Neural crest cell (in vitro differentiated cells): ENCODE measurements at regions not wholly inside any gene's neighbourhood (a gene's known extent, or its start where the extent isn't known, plus 50 kb on each side); places are given as distances from the start of the nearest gene placed in this dataset.

Source experiments
- DNase-seq: peaks from one replicate; pipeline ENCODE4 v3.0.0; 2021; ENCODE audit warnings: low read depth, mixed read lengths, low spot score
- H3K27ac Mint-ChIP-seq: one replicate; pipeline ENCODE4 v1.8.0; 2021; ENCODE audit warnings: mild to moderate bottlenecking, mixed read lengths; ENCODE audit not compliant: unreplicated experiment
- H3K27me3 Mint-ChIP-seq: 2 replicates; pipeline ENCODE4 v1.8.0; 2021; ENCODE audit warnings: low read depth, mild to moderate bottlenecking, mixed read lengths
- H3K36me3 Mint-ChIP-seq: 2 replicates; pipeline ENCODE4 v1.8.0; 2021; ENCODE audit warnings: low read depth, mild to moderate bottlenecking, mixed read lengths
- H3K4me1 Mint-ChIP-seq: 2 replicates; pipeline ENCODE4 v1.8.0; 2021; ENCODE audit warnings: mixed read lengths
- H3K4me3 Mint-ChIP-seq: one replicate; pipeline ENCODE4 v1.8.0; 2021; ENCODE audit warnings: mild to moderate bottlenecking, mixed read lengths
- H3K9me3 Mint-ChIP-seq: 2 replicates; pipeline ENCODE4 v1.8.0; 2021; ENCODE audit warnings: mixed read lengths
- TF ChIP-seq, protein P1 (sequence below): fragments of 200-600 bp; sonication (generic); conservative IDR thresholded peaks from 2 replicates; pipeline ENCODE4 v1.5.0; 2021; ENCODE audit warnings: antibody characterized with exemption, mild to moderate bottlenecking

DNA sequence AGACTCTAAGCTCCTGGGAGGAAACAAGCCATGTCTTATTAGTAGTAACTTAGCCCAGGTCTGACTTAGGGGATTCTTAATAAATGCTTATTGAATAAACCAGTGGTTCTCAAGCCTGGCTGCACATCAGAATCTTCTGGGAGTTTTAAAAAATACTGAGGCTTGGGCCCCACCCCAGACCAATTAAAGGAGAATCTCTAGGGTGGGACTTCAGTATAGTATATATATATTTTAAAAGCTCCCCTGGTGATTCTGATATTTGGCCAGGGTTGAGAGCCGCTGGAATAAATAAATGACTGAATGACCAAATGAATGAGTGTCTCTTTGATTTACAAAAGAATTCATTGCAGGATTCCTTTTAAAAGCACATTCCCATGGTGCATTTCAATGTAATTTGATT lies 151.5 kb upstream of the GSC start:
- Mint-ChIP-seq H3K36me3 (no peaks in the 10 kb centered on the region), H3K4me3 (no peak overlapping the region), H3K27ac (no peak overlapping the region), H3K27me3 (peaks cover 2% of the 10 kb centered on the region), H3K9me3 (no peaks in the 10 kb centered on the region), H3K4me1 (no peaks in the 10 kb centered on the region)
- TF ChIP-seq, protein P1, sequence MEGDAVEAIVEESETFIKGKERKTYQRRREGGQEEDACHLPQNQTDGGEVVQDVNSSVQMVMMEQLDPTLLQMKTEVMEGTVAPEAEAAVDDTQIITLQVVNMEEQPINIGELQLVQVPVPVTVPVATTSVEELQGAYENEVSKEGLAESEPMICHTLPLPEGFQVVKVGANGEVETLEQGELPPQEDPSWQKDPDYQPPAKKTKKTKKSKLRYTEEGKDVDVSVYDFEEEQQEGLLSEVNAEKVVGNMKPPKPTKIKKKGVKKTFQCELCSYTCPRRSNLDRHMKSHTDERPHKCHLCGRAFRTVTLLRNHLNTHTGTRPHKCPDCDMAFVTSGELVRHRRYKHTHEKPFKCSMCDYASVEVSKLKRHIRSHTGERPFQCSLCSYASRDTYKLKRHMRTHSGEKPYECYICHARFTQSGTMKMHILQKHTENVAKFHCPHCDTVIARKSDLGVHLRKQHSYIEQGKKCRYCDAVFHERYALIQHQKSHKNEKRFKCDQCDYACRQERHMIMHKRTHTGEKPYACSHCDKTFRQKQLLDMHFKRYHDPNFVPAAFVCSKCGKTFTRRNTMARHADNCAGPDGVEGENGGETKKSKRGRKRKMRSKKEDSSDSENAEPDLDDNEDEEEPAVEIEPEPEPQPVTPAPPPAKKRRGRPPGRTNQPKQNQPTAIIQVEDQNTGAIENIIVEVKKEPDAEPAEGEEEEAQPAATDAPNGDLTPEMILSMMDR: no peak
- no peak for DNase-seq

DNA sequence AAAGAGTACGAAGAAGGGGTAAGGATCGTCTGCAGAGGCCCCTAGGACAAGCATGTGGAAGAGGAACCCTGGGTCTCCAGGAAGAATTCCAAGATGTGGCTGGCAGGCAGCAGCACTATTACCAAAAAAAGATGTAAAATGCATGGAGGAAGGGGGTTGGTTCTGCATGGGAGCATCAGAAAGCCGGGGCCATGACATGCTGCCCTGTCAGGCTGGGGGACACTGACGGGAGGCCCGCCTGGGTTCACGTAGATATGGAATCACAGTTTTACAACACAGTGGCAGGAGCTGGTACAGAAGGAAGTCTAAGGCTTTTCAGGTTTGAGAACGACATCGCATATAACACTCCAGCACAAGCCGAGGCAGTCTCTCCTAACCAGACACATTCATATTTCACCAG lies 150.0 kb upstream of the GSC start:
- Mint-ChIP-seq H3K27ac (no peak overlapping the region), H3K27me3 (peaks cover 3% of the 10 kb centered on the region), H3K4me3 (no peak overlapping the region), H3K9me3 (no peaks in the 10 kb centered on the region), H3K36me3 (no peaks in the 10 kb centered on the region), H3K4me1 (no peaks in the 10 kb centered on the region)
- TF ChIP-seq, protein P1: no peak
- DNase-seq: no peak

DNA sequence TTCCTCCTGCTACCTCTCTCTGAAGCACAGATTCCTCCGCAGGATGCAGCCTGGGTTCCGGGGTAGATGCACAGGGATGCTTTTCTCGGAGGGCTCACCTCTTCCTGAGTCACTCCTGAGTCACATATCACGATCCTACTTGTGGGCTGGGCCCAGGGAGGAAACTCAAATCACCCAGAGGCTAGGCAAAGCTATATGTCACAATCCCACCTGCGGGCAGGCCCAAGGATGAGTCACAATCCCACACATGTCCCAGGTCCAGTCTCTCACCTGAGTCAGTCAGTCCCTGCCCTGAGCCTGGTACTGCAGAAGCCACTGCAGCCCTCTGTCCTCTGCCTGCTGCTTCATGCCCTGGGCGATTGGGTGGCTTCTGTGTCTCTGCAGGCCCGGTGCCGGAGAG lies 149.0 kb upstream of the GSC start:
- DNase-seq: no peak
- no peaks in the 10 kb centered on the region for H3K9me3 Mint-ChIP-seq
- H3K4me3 Mint-ChIP-seq: no peak overlapping the region
- no peaks in the 10 kb centered on the region for H3K4me1 Mint-ChIP-seq
- peaks cover 3% of the 10 kb centered on the region for H3K27me3 Mint-ChIP-seq
- TF ChIP-seq, protein P1: no peak
- H3K36me3 Mint-ChIP-seq: no peaks in the 10 kb centered on the region
- H3K27ac Mint-ChIP-seq: no peak overlapping the region

DNA sequence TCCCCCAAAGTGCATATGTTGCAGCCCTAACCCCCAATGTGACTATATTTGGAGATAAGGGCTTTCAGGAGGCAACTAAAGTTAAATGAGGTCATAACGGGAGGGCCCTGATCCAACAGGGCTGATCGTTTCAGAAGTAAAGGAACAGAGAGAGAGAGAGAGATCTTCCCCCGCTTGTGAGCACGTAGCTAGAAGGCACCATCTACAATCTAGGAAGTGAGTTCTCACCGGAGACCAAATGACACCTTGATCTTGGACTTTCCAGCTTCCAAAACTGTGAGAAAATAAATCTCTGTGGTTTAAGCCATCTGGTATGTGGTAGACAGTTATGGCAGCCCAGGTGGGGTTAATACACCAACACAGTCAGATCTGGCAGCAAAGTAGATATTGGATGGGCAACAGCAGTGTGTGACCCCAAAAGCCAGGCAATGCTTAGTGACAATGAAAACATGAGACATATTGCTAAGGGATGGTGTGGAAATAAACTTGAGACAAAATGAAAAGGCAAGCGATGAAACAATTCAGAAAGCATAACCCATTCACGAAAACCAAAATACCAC lies 147.2 kb upstream of the GSC start:
- TF ChIP-seq, protein P1: no peak
- Mint-ChIP-seq H3K4me3 (no peak overlapping the region), H3K9me3 (no peaks in the 10 kb centered on the region), H3K27ac (no peak overlapping the region), H3K36me3 (no peaks in the 10 kb centered on the region), H3K4me1 (no peaks in the 10 kb centered on the region), H3K27me3 (peaks cover 3% of the 10 kb centered on the region)
- DNase-seq: no peak

DNA sequence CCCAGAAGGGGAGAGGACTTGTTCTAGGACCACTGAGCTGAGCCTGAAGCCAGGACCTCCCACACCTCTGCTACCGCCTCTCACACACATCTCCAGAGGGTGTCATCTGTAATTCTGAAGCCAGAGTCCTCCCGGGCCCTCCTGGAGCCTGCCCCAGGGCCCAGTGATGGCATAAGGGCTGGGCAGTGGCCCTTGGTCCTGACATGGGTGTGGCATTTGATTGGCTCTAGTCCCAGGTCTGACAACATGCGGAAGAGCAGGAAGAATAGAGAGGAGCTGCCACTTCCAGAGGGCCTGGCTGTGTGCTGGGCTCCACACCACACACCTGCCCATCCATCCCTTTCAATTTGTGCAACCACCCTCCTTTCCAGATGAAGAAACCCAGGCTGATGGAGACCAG lies 144.3 kb upstream of the GSC start:
- no peaks in the 10 kb centered on the region for H3K36me3 Mint-ChIP-seq
- no peaks in the 10 kb centered on the region for H3K4me1 Mint-ChIP-seq
- TF ChIP-seq, protein P1: no peak
- H3K4me3 Mint-ChIP-seq: no peak overlapping the region
- no peak for DNase-seq
- H3K9me3 Mint-ChIP-seq: no peaks in the 10 kb centered on the region
- no peak overlapping the region for H3K27ac Mint-ChIP-seq
- peaks cover 6% of the 10 kb centered on the region for H3K27me3 Mint-ChIP-seq
